ENCODE measurements at regions not wholly inside any gene's neighbourhood (a gene's known extent, or its start where the extent isn't known, plus 50 kb on each side); places are given as distances from the start of the nearest gene placed in this dataset.

- DNase-seq, result no peak
- TF ChIP-seq POLR2AphosphoS5 (IDR thresholded peaks at IDR 0.05) (no peak), POLR2A (IDR thresholded peaks at IDR 0.05) (no peak)
- TF ChIP-seq, protein P1, sequence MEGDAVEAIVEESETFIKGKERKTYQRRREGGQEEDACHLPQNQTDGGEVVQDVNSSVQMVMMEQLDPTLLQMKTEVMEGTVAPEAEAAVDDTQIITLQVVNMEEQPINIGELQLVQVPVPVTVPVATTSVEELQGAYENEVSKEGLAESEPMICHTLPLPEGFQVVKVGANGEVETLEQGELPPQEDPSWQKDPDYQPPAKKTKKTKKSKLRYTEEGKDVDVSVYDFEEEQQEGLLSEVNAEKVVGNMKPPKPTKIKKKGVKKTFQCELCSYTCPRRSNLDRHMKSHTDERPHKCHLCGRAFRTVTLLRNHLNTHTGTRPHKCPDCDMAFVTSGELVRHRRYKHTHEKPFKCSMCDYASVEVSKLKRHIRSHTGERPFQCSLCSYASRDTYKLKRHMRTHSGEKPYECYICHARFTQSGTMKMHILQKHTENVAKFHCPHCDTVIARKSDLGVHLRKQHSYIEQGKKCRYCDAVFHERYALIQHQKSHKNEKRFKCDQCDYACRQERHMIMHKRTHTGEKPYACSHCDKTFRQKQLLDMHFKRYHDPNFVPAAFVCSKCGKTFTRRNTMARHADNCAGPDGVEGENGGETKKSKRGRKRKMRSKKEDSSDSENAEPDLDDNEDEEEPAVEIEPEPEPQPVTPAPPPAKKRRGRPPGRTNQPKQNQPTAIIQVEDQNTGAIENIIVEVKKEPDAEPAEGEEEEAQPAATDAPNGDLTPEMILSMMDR (IDR thresholded peaks at IDR 0.05 in 8 of 11, conservative IDR thresholded peaks at IDR 0.05 in 3 of 11), result no peak
- intact Hi-C loops (cut with DNase I; ENCODE audit: low total_unique reads), result no loop called here
- Histone ChIP-seq H3K4me1 (no peaks in the 10 kb centered on the region), H3K27me3 (replicated peaks in 1 of 7) (peaks cover 0 to 26% (median 0%) of the 10 kb centered on the region in 7 donors), H3K27ac (no peak overlapping the region), H3K36me3 (no peaks in the 10 kb centered on the region), H3K4me3 (no peak overlapping the region), H3K9me3 (no peaks in the 10 kb centered on the region)
- WGBS, 5 donors, result 74 to 85% (median 81%) methylated on average over 12 of the region's 12 CpGs
Measured at GRCh38 chr13:109537584-109537983, 248.8 kb downstream of the IRS2 start.

GRCh38 chr13:109533350-109533749 lies 253.0 kb downstream of the IRS2 start:
- WGBS, 5 donors, result 86 to 94% (median 89%) methylated on average over 11 of the region's 11 CpGs
- DNase-seq, result no peak
- no peaks in the 10 kb centered on the region for H3K9me3 ChIP-seq
- no peak overlapping the region for H3K4me3 ChIP-seq
- intact Hi-C loops (cut with DNase I; ENCODE audit: low total_unique reads), result loop anchor here (5.0 kb wide), 1 partner anchor 336 kb away; no protein-coding TSS in a partner anchor
- H3K27ac ChIP-seq, result no peak overlapping the region
- no peaks in the 10 kb centered on the region for H3K36me3 ChIP-seq
- peaks cover 0 to 8% (median 0%) of the 10 kb centered on the region in 7 donors for H3K27me3 ChIP-seq (replicated peaks in 1 of 7)
- H3K4me1 ChIP-seq, result no peaks in the 10 kb centered on the region
- TF ChIP-seq POLR2AphosphoS5 (IDR thresholded peaks at IDR 0.05) (no peak), POLR2A (IDR thresholded peaks at IDR 0.05) (no peak)
- TF ChIP-seq, protein P1 (IDR thresholded peaks at IDR 0.05 in 8 of 11, conservative IDR thresholded peaks at IDR 0.05 in 3 of 11), result no peak

DNA sequence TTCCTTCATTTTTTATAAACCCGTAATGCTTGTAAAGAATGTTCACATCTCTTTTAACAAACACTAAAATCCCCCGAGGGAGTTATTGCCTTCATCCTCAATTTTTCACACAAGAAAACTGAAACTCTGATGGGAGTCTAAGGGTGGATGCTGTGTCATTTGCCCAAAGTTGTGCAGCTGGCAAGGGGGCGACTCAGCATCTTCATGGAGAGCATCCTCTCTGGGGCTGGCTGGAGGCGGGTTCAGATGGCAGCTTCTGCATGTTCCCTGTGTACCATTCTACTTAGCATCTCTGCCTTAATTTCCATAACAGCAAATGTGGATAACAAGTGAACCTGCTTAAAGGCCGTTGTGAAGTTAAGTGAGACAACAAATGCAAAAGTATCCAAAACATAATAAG lies 256.4 kb downstream of the IRS2 start:
- DNase-seq, result no peak
- intact Hi-C loops (cut with DNase I; ENCODE audit: low total_unique reads), result loop anchor here (5.0 kb wide), 1 partner anchor 333 kb away; no protein-coding TSS in a partner anchor
- Histone ChIP-seq H3K27ac (no peak overlapping the region), H3K4me1 (no peaks in the 10 kb centered on the region), H3K36me3 (no peaks in the 10 kb centered on the region), H3K4me3 (no peak overlapping the region), H3K27me3 (replicated peaks in 1 of 7) (peaks cover 0 to 8% (median 0%) of the 10 kb centered on the region in 7 donors), H3K9me3 (no peaks in the 10 kb centered on the region)
- TF ChIP-seq, protein P1 (IDR thresholded peaks at IDR 0.05 in 8 of 11, conservative IDR thresholded peaks at IDR 0.05 in 3 of 11), result no peak
- TF ChIP-seq POLR2AphosphoS5 (IDR thresholded peaks at IDR 0.05) (no peak), POLR2A (IDR thresholded peaks at IDR 0.05) (no peak)
- WGBS, 5 donors, result 78 to 86% (median 83%) methylated on average over 5 of the region's 5 CpGs

DNA sequence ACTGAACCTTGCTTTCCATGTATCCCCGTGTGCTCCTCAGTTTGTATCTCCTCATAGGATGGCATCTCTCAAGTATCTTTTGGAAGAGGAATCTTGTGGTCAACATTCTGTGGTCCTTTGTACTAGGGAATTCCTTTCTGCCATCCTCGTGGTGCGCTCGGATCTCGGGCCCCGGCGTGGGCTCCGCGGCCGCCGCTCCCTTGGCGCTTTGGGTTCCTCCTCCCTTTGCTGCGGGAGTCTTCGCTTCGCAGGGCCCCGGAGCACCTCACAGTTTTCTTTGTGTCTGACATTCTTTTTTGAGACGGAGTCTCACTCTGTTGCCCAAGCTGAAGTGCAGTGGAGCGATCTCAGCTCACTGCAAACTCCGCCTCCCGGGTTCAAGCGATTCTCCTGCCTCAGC lies 264.7 kb downstream of the IRS2 start:
- Histone ChIP-seq H3K4me3 (no peak overlapping the region), H3K27ac (no peak overlapping the region), H3K36me3 (no peaks in the 10 kb centered on the region), H3K27me3 (replicated peaks in 1 of 7) (no peaks in the 10 kb centered on the region), H3K4me1 (no peaks in the 10 kb centered on the region), H3K9me3 (no peaks in the 10 kb centered on the region)
- TF ChIP-seq, protein P1 (IDR thresholded peaks at IDR 0.05 in 8 of 11, conservative IDR thresholded peaks at IDR 0.05 in 3 of 11), result no peak
- TF ChIP-seq POLR2AphosphoS5 (IDR thresholded peaks at IDR 0.05), result no peak
- TF ChIP-seq POLR2A (IDR thresholded peaks at IDR 0.05), result no peak
- 93 to 98% (median 96%) methylated on average over 21 of the region's 21 CpGs for WGBS, 5 donors
- no peak for DNase-seq
- intact Hi-C loops (cut with DNase I; ENCODE audit: low total_unique reads), result no loop called here

Measured in spleen (tissue), 11 donors.